Stimulated activated CD4-positive, alpha-beta T cell treated with anti-CD3 and anti-CD28 coated beads, Interleukin-12 subunit alpha, Interleukin-12 subunit beta, amount 100 ng/mL, for 24 hours (primary cell): ENCODE measurements at regions not wholly inside any gene's neighbourhood (a gene's known extent, or its start where the extent isn't known, plus 50 kb on each side); places are given as distances from the start of the nearest gene placed in this dataset.
"Not testable (repeated sequence)": the region's sequence is repeated elsewhere in the genome, so short reads cannot be mapped to it uniquely, and the experiment has no call there.

Experiments
- DNase-seq, 2 experiments: peaks; one replicate each; pipeline ENCODE4 v3.0.0-alpha.2; 2020; ENCODE audit warnings: low read depth in 2 of 2

DNA sequence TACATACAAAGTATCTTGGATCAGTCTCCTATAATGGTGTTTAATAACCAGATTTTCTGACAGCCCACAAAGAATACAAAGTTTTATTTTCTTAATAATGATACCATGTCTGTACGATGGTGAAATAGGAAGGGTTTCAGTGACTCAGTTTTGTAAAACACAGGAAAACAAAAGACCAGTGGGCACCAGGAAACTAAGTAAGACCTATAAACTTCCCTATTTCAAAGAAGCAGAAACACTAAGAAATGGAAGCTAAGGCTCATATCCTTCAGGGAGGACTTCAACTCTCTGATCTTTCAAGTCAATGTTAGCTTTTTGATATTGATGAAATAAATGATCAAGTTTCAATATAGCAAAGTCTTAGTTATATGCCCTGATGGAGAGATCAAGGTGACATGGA is 196.0 kb downstream of the DUSP6 start:
- DNase-seq: no peak

DNA sequence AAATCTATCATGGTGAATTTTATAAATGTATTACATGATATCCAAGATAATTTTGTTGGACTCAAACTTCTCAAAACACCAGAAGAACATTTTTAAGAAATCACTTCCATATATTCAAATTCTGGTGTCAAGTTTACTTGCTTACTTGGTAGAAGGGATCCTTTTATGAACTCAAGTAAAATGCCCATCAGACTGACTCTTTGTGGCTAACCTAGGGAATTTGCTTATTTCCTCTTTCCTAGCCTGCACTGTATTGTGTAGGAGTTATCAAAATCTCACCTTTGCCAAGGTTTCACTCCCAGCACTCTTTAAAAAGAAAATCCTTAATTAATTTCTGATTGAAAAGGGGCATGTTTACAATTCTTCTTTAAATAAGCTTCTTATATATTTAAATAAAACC is 196.5 kb downstream of the DUSP6 start:
- DNase-seq: no peak

- DNase-seq: no peak
Observed at GRCh38 chr12:89154743-89155499, 197.4 kb downstream of the DUSP6 start.

DNA sequence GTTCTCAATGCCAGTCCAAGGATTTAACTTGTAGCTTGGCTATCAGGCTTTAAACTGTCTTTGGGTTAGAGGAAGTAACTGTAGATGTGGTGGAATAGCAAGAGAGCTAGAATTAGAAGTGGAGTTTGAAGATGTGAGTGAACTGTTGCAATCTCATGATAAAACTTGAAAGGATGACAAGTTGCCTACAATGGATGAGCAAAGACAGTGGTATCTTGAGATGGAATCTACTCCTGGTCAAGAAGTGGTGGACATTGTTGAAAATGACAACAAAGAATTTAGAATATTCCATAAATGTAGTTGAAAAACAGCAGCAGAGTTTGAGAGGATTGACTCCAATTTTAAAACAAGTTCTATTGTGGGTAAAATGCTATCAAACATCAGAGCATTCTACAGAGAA is 199.0 kb downstream of the DUSP6 start:
- no peak for DNase-seq

GRCh38 chr12:89151536-89151935 is 200.8 kb downstream of the DUSP6 start:
- DNase-seq: no peak

- DNase-seq: not testable (repeated sequence)
Observed at GRCh38 chr12:89150789-89151188, 201.5 kb downstream of the DUSP6 start.

DNA sequence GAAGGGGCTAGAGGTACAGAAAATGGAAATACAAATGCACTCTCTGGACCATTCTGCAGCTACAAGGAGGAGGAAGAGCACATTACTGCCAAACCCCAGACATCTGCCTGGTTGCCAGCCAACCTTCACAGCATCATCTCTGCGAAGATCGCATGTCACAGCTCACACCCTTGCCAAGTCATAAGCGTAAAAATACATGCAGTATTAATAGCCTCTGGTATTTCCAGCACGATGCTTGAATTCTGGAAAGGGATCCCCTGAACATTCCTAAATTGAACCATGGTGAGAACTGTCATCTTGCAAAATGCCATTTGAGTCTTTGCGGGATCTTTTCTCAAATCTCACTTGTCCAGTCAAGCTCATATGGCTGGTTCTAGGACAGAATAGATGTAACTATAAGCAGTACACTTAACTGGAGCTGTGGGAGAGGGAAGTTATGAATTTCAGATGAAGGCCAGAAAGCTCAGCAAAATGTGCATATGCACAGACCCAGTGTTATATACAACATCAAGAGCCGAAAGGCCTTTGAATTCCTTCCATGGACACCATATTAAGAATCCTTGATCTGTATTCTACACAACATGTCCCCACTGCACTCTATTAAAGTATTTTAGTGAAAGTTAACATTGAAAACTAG is 211.6 kb downstream of the DUSP6 start:
- DNase-seq: no peak

DNA sequence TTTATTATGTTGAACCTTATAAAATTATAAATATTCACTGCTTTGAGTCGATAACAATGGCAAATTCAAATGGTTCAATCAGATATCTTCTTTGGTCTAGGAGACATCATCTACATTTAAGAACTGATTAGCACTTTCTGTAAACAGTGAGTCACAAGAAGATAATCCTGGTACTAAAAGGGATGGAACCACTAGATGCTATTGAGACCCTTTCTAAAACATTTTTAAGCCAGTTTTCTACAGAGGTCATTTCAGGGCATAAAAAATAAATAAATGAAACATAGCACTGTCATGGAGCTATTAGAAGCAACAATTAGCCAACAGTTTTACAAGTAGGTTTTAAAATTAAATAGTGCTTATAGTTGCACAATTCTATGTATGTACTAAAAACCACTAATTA is 212.2 kb downstream of the DUSP6 start:
- no peak for DNase-seq

DNA sequence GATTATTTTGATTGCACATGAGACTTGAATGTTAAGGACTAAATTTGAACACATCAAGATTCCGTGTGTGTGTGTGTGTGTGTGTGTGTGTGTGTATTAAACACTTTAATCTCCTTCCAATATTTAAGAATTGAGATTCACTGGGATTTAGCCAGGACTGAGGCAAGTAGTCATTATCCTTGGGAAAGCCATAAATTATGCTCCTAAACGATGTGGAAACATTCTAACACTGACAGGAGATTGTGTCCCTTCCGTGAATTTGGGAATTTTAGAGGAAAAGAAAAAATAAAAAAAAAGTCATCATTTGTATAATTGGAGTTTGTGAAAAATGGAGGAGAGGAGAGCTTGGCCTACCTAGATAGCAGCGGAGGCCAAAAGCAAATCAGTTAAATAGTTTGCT is 212.9 kb downstream of the DUSP6 start:
- no peak for DNase-seq

DNA sequence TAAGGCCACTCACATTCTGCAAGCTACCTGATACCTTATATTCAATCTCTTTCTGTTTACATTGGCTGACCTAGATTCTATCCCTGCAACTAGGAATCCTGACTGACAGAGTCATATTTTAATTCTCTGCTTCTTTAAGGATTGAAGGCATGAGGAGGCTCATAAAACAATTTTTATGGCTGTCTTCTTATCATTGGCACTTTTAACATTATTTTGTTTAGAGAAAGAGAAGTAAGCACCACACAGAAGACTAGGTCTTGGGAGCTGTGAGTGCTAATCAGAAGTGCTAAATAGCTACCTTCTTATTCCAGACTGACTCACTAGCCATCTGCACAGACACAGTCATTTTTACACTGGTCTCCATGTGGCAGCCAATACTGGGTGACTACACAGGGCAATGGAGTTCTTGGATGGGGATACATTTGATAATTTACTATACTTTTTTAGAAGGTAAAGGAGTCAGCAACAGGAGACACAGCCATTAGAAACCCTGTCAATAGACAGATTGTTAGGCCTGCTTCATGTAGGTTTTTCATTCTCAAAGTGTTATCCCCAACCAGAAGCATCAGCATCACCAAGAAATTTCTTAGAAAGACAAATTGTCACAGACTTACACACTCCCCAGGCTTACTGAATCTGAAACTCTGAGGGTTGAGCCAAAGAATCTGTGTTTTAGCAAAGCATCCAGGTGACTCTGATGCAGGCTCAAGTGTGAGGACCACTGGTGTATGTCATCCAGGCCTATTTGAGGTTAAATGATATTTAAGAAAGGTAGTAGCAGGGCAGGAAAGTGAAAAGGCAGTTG is 214.1 kb downstream of the DUSP6 start:
- no peak for DNase-seq

DNA sequence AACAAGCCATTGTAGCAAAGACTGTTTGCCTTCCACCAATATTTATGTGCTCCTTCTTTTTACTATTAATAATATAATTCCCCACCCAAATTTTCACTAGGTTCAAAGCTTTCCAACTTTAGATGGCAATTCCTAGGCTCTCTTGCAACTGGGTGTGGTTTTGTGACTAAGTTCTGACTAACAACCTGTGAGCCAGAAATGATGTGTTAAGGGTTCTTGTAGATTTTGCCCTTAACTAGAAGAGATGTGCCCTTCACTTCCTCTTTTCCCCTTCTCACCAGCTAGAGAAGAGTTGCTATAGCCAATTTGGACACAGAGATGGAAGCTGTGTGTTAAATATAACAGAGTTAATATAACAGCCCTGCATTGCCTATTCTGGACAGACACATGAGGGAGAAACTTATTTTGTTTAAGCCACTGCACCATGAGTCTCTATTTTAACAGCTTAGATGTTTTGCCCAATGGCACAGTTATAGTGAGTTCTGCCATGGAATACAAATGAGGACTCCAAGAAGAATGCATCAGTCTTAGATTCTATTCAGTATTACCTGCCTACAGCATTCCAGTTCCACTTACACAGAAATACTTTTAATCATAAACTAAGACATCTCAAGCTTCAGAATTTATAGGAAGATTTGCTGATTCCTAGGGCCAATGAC is 216.2 kb downstream of the DUSP6 start:
- DNase-seq: no peak

DNA sequence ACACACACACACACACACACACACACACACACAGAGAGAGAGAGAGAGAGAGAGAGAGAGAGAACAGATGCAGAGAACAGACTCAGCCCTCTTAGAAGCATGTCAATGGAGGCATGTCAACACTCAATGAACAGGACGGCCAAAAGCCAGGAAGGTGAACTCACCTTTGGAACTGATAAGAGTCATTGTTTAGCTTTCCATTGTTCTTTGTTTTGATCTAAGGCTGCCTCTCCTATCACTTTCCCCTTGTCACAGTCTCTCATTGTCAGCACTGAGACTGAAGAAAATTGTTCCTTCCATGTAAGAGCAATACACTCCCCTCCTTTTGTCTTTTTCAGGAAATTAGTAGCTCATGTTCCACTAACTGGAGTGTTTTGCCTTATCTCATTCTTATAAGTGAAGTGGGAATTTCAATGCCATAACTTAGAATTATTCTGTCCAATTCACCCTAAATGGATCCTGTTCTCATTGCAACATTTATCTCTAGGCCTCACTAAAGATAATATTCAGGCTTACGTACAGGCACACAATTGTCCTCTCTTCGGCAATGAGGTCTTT is 218.0 kb downstream of the DUSP6 start:
- DNase-seq: no peak

DNA sequence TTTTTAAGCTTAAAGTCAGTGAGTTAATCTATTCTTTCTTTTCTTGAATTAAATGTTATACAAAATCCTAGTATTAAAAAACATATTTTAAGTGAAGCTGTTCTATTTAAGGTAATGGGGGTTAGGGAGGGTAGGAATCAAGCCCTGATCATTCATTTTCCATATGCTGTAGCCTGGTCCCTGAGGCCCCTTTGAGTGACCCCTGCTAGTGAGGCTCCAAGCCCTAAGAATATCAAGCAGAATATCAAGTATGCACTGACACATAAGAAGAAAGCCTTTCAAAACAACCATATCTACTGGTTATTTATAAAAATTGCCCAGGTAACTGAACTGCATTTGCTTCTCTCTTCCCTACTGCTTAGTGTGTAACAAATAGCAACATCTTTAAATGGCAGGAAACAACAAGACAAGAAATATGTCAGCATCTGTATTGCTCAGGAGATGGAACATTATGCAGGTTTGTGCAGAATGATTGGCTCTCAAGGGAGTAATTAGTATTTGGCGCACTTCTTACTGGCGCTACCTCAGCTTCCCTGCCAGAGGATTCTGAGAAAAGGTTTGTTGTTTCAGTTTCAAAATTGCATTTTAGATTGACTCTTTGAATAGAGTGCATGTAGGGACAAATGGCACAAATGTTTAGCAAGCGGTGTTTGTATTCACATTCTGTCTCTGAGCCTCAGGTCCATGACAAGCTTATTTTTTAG is 223.0 kb downstream of the DUSP6 start:
- DNase-seq: no peak

GRCh38 chr12:89126712-89127111 is 225.6 kb downstream of the DUSP6 start:
- DNase-seq: no peak

DNA sequence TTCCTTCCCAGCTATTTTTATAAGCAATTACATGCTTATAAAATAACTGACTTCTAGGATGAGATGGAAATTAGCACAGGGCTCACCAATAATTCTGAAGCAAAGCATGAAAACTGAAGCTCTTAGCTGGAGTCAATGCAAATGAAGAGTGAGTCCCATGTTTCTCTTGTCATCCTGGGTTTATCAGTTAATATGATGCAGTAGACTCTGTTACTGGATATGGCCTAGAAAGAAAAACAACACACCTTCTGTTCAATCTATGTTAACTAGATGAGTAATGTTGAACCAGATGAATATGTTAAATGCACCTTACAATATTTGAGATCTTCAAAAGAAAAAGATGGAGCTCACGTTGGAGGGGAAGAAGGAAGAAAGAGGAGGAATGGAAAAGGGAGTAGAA is 229.4 kb downstream of the DUSP6 start:
- no peak for DNase-seq

GRCh38 chr12:89117448-89118034 is 234.8 kb downstream of the DUSP6 start:
- DNase-seq: no peak

DNA sequence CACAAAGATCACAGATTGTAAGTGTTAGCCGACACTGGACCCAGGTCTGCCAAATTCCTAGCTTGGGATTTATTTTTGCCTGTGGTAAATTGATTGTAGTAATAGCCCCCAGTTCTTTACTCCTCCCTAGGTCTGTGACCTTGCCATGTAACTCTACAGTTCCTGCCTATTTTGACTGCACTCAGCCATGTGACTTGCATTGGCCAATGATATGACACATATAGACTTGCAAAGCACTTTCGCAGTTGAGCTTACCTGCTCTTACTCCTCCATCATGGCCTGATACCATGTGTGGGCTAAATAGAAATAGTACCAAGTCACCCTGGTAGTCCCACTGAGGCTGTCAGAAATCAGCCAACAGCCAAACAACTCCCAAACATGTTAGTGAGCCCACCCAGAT is 240.3 kb downstream of the DUSP6 start:
- DNase-seq: no peak

DNA sequence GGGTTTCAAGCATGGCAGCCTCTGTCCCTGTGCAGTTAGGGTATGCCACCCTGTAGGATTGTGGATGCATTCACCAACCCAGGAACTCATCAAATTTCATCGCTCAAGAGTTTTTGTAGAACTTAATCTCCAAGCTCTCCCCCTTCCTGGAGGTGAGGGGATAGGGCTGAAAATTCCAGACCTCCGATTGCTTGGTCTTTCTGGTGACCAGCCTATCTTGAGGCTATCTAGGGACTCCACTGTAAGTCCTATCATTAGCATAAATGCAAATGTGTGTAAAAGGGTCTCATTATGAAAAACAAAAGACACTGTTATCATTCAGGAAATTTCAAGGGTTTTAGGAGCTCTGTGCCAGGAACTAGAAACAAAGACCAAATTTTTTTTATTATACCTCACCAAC is 244.0 kb downstream of the DUSP6 start:
- DNase-seq: no peak

GRCh38 chr12:89106950-89107349 is 245.4 kb downstream of the DUSP6 start:
- DNase-seq: no peak

- no peak for DNase-seq
Observed at GRCh38 chr12:89105243-89105642, 247.1 kb downstream of the DUSP6 start.

- no peak for DNase-seq
Observed at GRCh38 chr12:89103831-89104230, 248.5 kb downstream of the DUSP6 start.
